Kidney epithelial cell (primary cell): ENCODE measurements at regions not wholly inside any gene's neighbourhood (a gene's known extent, or its start where the extent isn't known, plus 50 kb on each side); places are given as distances from the start of the nearest gene placed in this dataset.
A peak's percentile ranks its signal among the peaks of the same experiment; 100 is the strongest.

Experiments used
- DNase-seq: peaks from one replicate; pipeline ENCODE4 v3.0.0-alpha.2; 2010; ENCODE audit warnings: low read depth
- H3K27me3 ChIP-seq: 2 replicates; pipeline ENCODE4 v1.6.0; 2011; ENCODE audit warnings: low read length; ENCODE audit not compliant: control insufficient read depth, insufficient read depth
- H3K36me3 ChIP-seq: 2 replicates; pipeline ENCODE4 v1.5.1; 2011; ENCODE audit warnings: low read length; ENCODE audit not compliant: control insufficient read depth, insufficient read depth
- H3K4me3 ChIP-seq: 2 replicates; pipeline ENCODE4 v1.5.1; 2011; ENCODE audit warnings: low read depth, mild to moderate bottlenecking, control low read depth, low read length
- TF ChIP-seq, protein P1 (sequence below): IDR thresholded peaks from 2 replicates; pipeline ENCODE4 v1.5.1; 2011; ENCODE audit warnings: mild to moderate bottlenecking, moderate library complexity, low read length, control low read depth, inconsistent platforms; ENCODE audit not compliant: insufficient read depth, poor library complexity, severe bottlenecking

DNA sequence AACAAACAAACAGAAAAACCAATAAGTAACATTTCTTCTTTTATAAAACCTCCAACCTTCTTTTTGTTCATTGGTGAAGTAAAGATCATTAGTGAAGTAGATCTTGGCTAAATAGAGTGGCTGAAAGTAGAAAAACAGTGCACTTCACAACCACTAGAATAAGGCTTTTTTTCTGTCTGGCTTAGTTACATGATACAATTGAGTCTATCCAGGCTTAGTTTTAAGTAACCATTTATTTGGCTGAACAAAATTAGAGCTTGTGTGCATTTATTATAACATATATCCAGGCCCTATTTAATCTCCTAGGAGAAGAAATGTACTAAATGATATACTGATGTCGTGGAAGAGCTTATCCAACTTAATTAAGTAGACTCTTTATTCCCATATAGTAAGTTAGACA is 65.8 kb upstream of the STK38L start:
- TF ChIP-seq, protein P1, sequence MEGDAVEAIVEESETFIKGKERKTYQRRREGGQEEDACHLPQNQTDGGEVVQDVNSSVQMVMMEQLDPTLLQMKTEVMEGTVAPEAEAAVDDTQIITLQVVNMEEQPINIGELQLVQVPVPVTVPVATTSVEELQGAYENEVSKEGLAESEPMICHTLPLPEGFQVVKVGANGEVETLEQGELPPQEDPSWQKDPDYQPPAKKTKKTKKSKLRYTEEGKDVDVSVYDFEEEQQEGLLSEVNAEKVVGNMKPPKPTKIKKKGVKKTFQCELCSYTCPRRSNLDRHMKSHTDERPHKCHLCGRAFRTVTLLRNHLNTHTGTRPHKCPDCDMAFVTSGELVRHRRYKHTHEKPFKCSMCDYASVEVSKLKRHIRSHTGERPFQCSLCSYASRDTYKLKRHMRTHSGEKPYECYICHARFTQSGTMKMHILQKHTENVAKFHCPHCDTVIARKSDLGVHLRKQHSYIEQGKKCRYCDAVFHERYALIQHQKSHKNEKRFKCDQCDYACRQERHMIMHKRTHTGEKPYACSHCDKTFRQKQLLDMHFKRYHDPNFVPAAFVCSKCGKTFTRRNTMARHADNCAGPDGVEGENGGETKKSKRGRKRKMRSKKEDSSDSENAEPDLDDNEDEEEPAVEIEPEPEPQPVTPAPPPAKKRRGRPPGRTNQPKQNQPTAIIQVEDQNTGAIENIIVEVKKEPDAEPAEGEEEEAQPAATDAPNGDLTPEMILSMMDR, result no peak
- no peak overlapping the region for H3K4me3 ChIP-seq
- H3K27me3 ChIP-seq, result no peaks in the 10 kb centered on the region
- no peaks in the 10 kb centered on the region for H3K36me3 ChIP-seq
- no peak for DNase-seq

GRCh38 chr12:27178723-27179399 is 65.2 kb upstream of the STK38L start:
- H3K36me3 ChIP-seq, result no peaks in the 10 kb centered on the region
- no peak for DNase-seq
- TF ChIP-seq, protein P1, result no peak
- H3K4me3 ChIP-seq, result no peak overlapping the region
- no peaks in the 10 kb centered on the region for H3K27me3 ChIP-seq

DNA sequence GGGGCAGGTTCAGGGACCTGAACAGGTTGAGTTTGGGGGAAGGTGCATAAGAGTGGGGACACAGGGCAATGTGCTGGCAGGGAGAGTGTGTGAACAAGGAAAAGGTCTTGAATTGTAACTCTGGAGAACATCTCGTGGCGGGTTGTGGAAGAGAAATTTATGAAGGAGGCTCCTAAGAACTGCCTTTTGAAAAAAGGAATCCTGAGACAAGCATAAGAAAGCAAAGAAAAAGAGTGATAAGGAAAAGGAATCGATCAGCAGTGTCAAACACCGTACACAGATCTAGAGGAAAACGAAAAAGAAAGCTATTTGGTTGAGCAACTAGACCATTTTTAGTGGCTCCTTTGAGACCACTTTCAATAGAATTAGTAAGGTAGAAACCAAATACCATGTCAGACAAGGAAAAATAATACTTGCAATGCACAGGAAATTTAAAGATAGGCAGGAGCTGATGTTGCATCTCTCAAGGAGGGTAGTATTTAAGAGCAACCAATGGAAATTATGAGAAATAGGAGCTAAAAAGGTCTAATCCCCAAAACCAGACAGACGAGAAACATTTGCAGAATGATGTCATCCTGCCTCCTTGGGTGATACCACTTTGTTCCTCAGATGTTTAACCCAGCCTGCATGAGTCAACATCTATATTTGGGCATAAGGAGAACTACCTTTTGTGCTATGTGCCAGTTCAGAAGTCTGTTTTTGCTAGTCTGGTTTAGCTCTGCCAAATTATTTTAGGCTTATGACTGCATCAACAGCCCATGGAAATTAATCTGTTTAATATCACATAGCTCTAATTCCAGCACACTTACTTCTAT is 64.5 kb upstream of the STK38L start:
- DNase-seq, result peak; percentile 96
- Histone ChIP-seq H3K27me3 (no peaks in the 10 kb centered on the region), H3K4me3 (no peak overlapping the region), H3K36me3 (no peaks in the 10 kb centered on the region)
- TF ChIP-seq, protein P1, result no peak

- DNase-seq, result no peak
- Histone ChIP-seq H3K27me3 (no peaks in the 10 kb centered on the region), H3K4me3 (no peak overlapping the region), H3K36me3 (no peaks in the 10 kb centered on the region)
- TF ChIP-seq, protein P1, result no peak
Observed at GRCh38 chr12:27180906-27181505, 63.1 kb upstream of the STK38L start.

DNA sequence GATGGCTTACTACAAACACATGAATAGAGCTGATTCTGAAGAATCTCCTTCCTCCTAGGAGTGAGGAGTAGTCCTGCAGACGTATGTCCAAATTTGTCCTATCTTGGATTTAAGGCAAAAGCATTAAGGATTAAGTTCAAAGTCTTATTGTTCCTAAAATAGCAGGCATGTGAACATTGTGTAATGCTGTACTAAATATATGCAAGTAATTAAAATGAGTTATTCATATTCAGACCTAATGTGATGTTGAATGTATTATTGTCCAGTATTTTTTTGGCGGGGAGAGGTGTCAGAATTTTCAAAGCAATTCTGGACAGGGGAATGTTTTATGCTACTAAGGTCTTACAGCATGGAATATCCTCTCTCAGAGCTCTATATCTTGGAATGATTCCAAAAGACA is 60.7 kb upstream of the STK38L start:
- H3K27me3 ChIP-seq, result no peaks in the 10 kb centered on the region
- no peak for DNase-seq
- no peak overlapping the region for H3K4me3 ChIP-seq
- H3K36me3 ChIP-seq, result no peaks in the 10 kb centered on the region
- TF ChIP-seq, protein P1, result no peak
